ENCODE measurements at regions not wholly inside any gene's neighbourhood (a gene's known extent, or its start where the extent isn't known, plus 50 kb on each side); places are given as distances from the start of the nearest gene placed in this dataset.
"Not testable (repeated sequence)": the region's sequence is repeated elsewhere in the genome, so short reads cannot be mapped to it uniquely, and the experiment has no call there.

DNA sequence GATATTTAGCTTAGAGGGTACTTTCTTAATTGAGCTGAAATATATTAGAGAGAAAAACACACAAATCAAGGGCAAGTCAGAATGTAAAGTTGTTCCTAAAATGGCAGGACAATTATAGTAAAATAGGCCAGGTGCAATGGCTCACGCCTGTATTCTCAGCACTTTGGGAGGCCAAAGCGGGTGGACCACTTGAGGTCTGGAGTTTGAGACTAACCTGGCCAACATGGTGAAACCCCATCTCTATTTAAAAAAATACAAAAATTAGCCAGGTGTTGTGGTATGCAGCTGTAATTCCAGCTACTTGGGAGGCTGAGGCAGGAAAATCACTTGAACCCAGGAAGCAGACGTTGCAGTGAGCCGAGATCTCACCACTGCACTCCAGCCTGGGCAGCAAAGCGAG is 142.9 kb downstream of the GOLGA6L6 start:
- H3K79me2 ChIP-seq (ENCODE audit: low read length); H3K27me3 ChIP-seq (ENCODE audit: low read length); H3K9ac ChIP-seq (ENCODE audit: low read length); intact Hi-C loops (cut with micrococcal nuclease); H3K27ac ChIP-seq (ENCODE audit: low read length); H4K20me1 ChIP-seq (ENCODE audit: low read length); H3K9me2 ChIP-seq (replicated peaks; ENCODE audit: low read length); BruUV-seq (replicated peaks); H3K4me1 ChIP-seq (ENCODE audit: insufficient read depth, low read length); H3K36me3 ChIP-seq (ENCODE audit: low read depth, low read length); H3F3A ChIP-seq (ENCODE audit: low read length, unreplicated experiment); H3K4me2 ChIP-seq (ENCODE audit: low read length); CTCF ChIA-PET; POLR2A ChIA-PET (ENCODE audit: unreplicated experiment); DNase-seq; H3K4me3 ChIP-seq (ENCODE audit: low read length); ATAC-seq; H2AFZ ChIP-seq (ENCODE audit: low read length): not testable (repeated sequence)
- peaks cover 46% of the 10 kb centered on the region for H3K9me3 ChIP-seq (ENCODE audit: low read length)

DNA sequence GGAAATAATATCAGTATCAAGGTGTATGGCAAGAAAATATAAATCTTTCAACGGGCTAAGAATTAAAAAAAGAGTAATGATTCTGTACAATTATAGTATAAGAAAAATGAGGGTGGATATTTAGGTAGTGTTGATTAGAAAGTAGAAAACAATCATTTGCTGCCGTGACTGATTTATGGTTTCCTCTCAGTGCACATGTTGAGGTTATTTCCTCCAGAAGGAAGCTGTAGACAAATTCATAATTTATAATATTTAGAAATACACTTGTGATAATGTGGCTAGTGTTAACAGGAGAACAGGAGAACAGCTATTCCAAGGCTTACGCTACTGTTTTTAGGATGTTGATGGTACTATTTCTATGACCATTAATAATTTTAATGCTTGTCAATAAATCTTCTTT is 153.4 kb downstream of the GOLGA6L6 start:
- peaks cover 57% of the 10 kb centered on the region for H3K9me3 ChIP-seq (ENCODE audit: low read length)
- ATAC-seq; BruUV-seq (replicated peaks); CTCF ChIA-PET; H3K4me3 ChIP-seq (ENCODE audit: low read length); H3K36me3 ChIP-seq (ENCODE audit: low read depth, low read length); intact Hi-C loops (cut with micrococcal nuclease); H3K27ac ChIP-seq (ENCODE audit: low read length); H3K27me3 ChIP-seq (ENCODE audit: low read length); H4K20me1 ChIP-seq (ENCODE audit: low read length); H3K9ac ChIP-seq (ENCODE audit: low read length); H3K9me2 ChIP-seq (replicated peaks; ENCODE audit: low read length); H3K4me1 ChIP-seq (ENCODE audit: insufficient read depth, low read length); H3K4me2 ChIP-seq (ENCODE audit: low read length); H3K79me2 ChIP-seq (ENCODE audit: low read length); H2AFZ ChIP-seq (ENCODE audit: low read length); H3F3A ChIP-seq (ENCODE audit: low read length, unreplicated experiment); POLR2A ChIA-PET (ENCODE audit: unreplicated experiment); DNase-seq: not testable (repeated sequence)

GRCh38 chr15:20386198-20386597 is 155.4 kb downstream of the GOLGA6L6 start:
- no peak overlapping the region for H3K9ac ChIP-seq (ENCODE audit: low read length)
- no TSS peak for BruUV-seq (replicated peaks)
- ATAC-seq (no peak), DNase-seq (no peak)
- TF ChIP-seq, protein P1, sequence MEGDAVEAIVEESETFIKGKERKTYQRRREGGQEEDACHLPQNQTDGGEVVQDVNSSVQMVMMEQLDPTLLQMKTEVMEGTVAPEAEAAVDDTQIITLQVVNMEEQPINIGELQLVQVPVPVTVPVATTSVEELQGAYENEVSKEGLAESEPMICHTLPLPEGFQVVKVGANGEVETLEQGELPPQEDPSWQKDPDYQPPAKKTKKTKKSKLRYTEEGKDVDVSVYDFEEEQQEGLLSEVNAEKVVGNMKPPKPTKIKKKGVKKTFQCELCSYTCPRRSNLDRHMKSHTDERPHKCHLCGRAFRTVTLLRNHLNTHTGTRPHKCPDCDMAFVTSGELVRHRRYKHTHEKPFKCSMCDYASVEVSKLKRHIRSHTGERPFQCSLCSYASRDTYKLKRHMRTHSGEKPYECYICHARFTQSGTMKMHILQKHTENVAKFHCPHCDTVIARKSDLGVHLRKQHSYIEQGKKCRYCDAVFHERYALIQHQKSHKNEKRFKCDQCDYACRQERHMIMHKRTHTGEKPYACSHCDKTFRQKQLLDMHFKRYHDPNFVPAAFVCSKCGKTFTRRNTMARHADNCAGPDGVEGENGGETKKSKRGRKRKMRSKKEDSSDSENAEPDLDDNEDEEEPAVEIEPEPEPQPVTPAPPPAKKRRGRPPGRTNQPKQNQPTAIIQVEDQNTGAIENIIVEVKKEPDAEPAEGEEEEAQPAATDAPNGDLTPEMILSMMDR (conservative IDR thresholded peaks at IDR 0.05; ENCODE audit: low read depth, low read length): no peak
- no peak overlapping the region for H2AFZ ChIP-seq (ENCODE audit: low read length)
- no peaks in the 10 kb centered on the region for H3K27me3 ChIP-seq (ENCODE audit: low read length)
- no peaks in the 10 kb centered on the region for H3K4me1 ChIP-seq (ENCODE audit: insufficient read depth, low read length)
- no peaks in the 10 kb centered on the region for H3K9me2 ChIP-seq (replicated peaks; ENCODE audit: low read length)
- H3F3A ChIP-seq (ENCODE audit: low read length, unreplicated experiment): no peaks in the 10 kb centered on the region
- H3K36me3 ChIP-seq (ENCODE audit: low read depth, low read length): peaks cover 9% of the 10 kb centered on the region; the same call in 1 of the 2 replicates
- ChIA-PET POLR2A (ENCODE audit: unreplicated experiment) (no interaction called here), CTCF (no interaction called here)
- no peak overlapping the region for H3K27ac ChIP-seq (ENCODE audit: low read length)
- H3K4me3 ChIP-seq (ENCODE audit: low read length): no peak overlapping the region
- intact Hi-C loops (cut with micrococcal nuclease): no loop called here
- H3K9me3 ChIP-seq (ENCODE audit: low read length): peaks cover 46% of the 10 kb centered on the region
- no peaks in the 10 kb centered on the region for H4K20me1 ChIP-seq (ENCODE audit: low read length)
- no peaks in the 10 kb centered on the region for H3K79me2 ChIP-seq (ENCODE audit: low read length)
- no peak overlapping the region for H3K4me2 ChIP-seq (ENCODE audit: low read length)

GRCh38 chr15:20380199-20380598 is 161.4 kb downstream of the GOLGA6L6 start:
- intact Hi-C loops (cut with micrococcal nuclease); BruUV-seq (replicated peaks); H3K9me3 ChIP-seq (ENCODE audit: low read length); H3K36me3 ChIP-seq (ENCODE audit: low read depth, low read length); H3K4me3 ChIP-seq (ENCODE audit: low read length); POLR2A ChIA-PET (ENCODE audit: unreplicated experiment); H3K9me2 ChIP-seq (replicated peaks; ENCODE audit: low read length); H3K27ac ChIP-seq (ENCODE audit: low read length); H4K20me1 ChIP-seq (ENCODE audit: low read length); H3K27me3 ChIP-seq (ENCODE audit: low read length); H2AFZ ChIP-seq (ENCODE audit: low read length); H3K4me2 ChIP-seq (ENCODE audit: low read length); H3K4me1 ChIP-seq (ENCODE audit: insufficient read depth, low read length); H3F3A ChIP-seq (ENCODE audit: low read length, unreplicated experiment); ATAC-seq; DNase-seq; CTCF ChIA-PET; H3K9ac ChIP-seq (ENCODE audit: low read length); H3K79me2 ChIP-seq (ENCODE audit: low read length): not testable (repeated sequence)
